Keratinocyte (primary cell): ENCODE measurements at regions not wholly inside any gene's neighbourhood (a gene's known extent, or its start where the extent isn't known, plus 50 kb on each side); places are given as distances from the start of the nearest gene placed in this dataset.

Source experiments
- DNase-seq: peaks from one replicate; pipeline ENCODE4 v3.0.0-alpha.2; 2011; ENCODE audit warnings: low read depth, missing footprints, low spot score
- FAIRE-seq: peaks from 2 replicates; lab custom pipeline; 2011; peaks lifted over from hg19 to GRCh38; lab: Jason Lieb, UNC
- H2AFZ ChIP-seq: 2 replicates; pipeline ENCODE4 v1.6.0; 2012; ENCODE audit warnings: low read length, control low read depth, inconsistent platforms; ENCODE audit not compliant: control insufficient read depth
- H3K27ac ChIP-seq: 2 replicates; pipeline ENCODE4 v1.5.1; 2011; ENCODE audit warnings: low read length; ENCODE audit not compliant: control insufficient read depth, insufficient read depth
- H3K27me3 ChIP-seq: 3 replicates; pipeline ENCODE4 v1.6.0; 2011; ENCODE audit warnings: low read length; ENCODE audit not compliant: control insufficient read depth, insufficient read depth; ENCODE audit errors: extremely low read depth
- H3K36me3 ChIP-seq, 2 experiments: 2 replicates in 1 of 2; 3 replicates in 1 of 2; pipeline ENCODE4 v1.5.1; 2011; ENCODE audit warnings: low read length in 2 of 2, mild to moderate bottlenecking in 1 of 2; ENCODE audit not compliant: control insufficient read depth in 2 of 2, insufficient read depth in 2 of 2; ENCODE audit errors: extremely low read depth in 1 of 2
- H3K4me1 ChIP-seq: 3 replicates; pipeline ENCODE4 v1.5.1; 2011; ENCODE audit warnings: low read length; ENCODE audit not compliant: control insufficient read depth, insufficient read depth; ENCODE audit errors: extremely low read depth
- H3K4me2 ChIP-seq: 3 replicates; pipeline ENCODE4 v1.6.0; 2011; ENCODE audit warnings: low read depth, low read length; ENCODE audit not compliant: control insufficient read depth, insufficient read depth; ENCODE audit errors: extremely low read depth
- H3K4me3 ChIP-seq, 3 experiments: fragments of 200-600 bp in 1 of 3; sonication (generic) in 1 of 3; 2 replicates in 2 of 3; 3 replicates in 1 of 3; pipeline ENCODE4 v1.5.1; 2011 to 2016; ENCODE audit warnings: low read length in 3 of 3, mild to moderate bottlenecking in 3 of 3, control low read depth in 2 of 3, inconsistent platforms in 1 of 3, low read depth in 1 of 3, mixed read lengths in 1 of 3, mixed run types in 1 of 3, moderate library complexity in 1 of 3; ENCODE audit not compliant: control insufficient read depth in 2 of 3, insufficient read depth in 2 of 3; ENCODE audit errors: extremely low read depth in 1 of 3
- H3K79me2 ChIP-seq: 2 replicates; pipeline ENCODE4 v1.6.0; 2012; ENCODE audit warnings: low read length; ENCODE audit not compliant: control insufficient read depth, insufficient read depth
- H3K9ac ChIP-seq: 3 replicates; pipeline ENCODE4 v1.6.0; 2011; ENCODE audit warnings: low read length; ENCODE audit not compliant: control insufficient read depth, insufficient read depth; ENCODE audit errors: extremely low read depth
- H3K9me1 ChIP-seq: 3 replicates; pipeline ENCODE4 v1.6.0; 2011; ENCODE audit warnings: low read length; ENCODE audit not compliant: control insufficient read depth, insufficient read depth; ENCODE audit errors: extremely low read depth
- H3K9me3 ChIP-seq: 2 replicates; pipeline ENCODE4 v1.5.1; 2012; ENCODE audit warnings: low read depth, low read length; ENCODE audit not compliant: control insufficient read depth
- H4K20me1 ChIP-seq: 3 replicates; pipeline ENCODE4 v1.6.0; 2011; ENCODE audit warnings: low read length; ENCODE audit not compliant: control insufficient read depth, insufficient read depth; ENCODE audit errors: extremely low read depth
- EZH2 ChIP-seq: IDR thresholded peaks from one replicate; pipeline ENCODE4 v1.6.1; 2012; ENCODE audit warnings: inconsistent platforms, mild to moderate bottlenecking, low read length, moderate library complexity
- dilution Hi-C: fragments of 300-500 bp; cut with MboI; formaldehyde crosslinking; loops from one replicate; pipeline ENCODE4 v1.7.0; 2020; ENCODE audit warnings: low sequenced_read_pairs; ENCODE audit not compliant: extremely low pct_ligation_motif_present
- TF ChIP-seq, protein P1 (sequence below), 3 experiments: IDR thresholded peaks in 1 of 3; conservative IDR thresholded peaks in 1 of 3; optimal IDR thresholded peaks in 1 of 3; 2 replicates in 2 of 3; 3 replicates in 1 of 3; pipeline versions ENCODE3 to v1.5.1; 2011; ENCODE audit warnings: low read length in 3 of 3, mild to moderate bottlenecking in 3 of 3, moderate library complexity in 2 of 3, control low read depth in 1 of 3, inconsistent platforms in 1 of 3; ENCODE audit not compliant: insufficient read depth in 2 of 3; ENCODE audit errors: extremely low read depth in 1 of 3

DNA sequence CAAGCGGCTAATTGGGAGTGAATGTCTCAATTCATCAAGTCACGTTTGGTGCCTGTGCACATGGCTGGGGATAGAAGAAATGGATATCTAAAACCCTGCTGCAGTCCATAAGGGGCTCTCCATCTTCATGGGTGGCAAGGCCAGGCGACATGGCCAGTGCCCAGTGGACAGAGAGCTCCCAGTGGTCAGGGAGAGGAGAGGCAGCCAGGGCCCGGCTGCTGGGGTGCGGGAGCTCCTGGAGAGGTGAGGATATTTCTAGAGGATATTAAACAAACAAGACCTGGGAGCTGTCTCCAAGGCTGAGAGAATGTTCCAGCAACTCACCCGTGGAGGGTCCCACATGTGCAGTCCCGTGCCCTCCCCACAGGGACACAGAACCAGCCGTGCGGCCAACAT lies 368.8 kb upstream of the C1orf174 start:
- dilution Hi-C loops: no loop called here
- H4K20me1 ChIP-seq: no peaks in the 10 kb centered on the region
- H3K27me3 ChIP-seq: no peaks in the 10 kb centered on the region
- no peaks in the 10 kb centered on the region for H3K36me3 ChIP-seq
- H3K9me1 ChIP-seq: no peaks in the 10 kb centered on the region
- no peak for DNase-seq
- no peak overlapping the region for H3K4me2 ChIP-seq
- H3K79me2 ChIP-seq: no peaks in the 10 kb centered on the region
- no peak overlapping the region for H3K27ac ChIP-seq
- peaks cover 3% of the 10 kb centered on the region for H3K9me3 ChIP-seq
- no peak for FAIRE-seq
- no peak for TF ChIP-seq EZH2
- TF ChIP-seq, protein P1, sequence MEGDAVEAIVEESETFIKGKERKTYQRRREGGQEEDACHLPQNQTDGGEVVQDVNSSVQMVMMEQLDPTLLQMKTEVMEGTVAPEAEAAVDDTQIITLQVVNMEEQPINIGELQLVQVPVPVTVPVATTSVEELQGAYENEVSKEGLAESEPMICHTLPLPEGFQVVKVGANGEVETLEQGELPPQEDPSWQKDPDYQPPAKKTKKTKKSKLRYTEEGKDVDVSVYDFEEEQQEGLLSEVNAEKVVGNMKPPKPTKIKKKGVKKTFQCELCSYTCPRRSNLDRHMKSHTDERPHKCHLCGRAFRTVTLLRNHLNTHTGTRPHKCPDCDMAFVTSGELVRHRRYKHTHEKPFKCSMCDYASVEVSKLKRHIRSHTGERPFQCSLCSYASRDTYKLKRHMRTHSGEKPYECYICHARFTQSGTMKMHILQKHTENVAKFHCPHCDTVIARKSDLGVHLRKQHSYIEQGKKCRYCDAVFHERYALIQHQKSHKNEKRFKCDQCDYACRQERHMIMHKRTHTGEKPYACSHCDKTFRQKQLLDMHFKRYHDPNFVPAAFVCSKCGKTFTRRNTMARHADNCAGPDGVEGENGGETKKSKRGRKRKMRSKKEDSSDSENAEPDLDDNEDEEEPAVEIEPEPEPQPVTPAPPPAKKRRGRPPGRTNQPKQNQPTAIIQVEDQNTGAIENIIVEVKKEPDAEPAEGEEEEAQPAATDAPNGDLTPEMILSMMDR (optimal IDR thresholded peaks at IDR 0.05 in 1 of 3, IDR thresholded peaks at IDR 0.05 in 1 of 3, conservative IDR thresholded peaks at IDR 0.05 in 1 of 3; ENCODE audit: extremely low read depth in 1 of 3, insufficient read depth in 2 of 3, low read length in 3 of 3): no peak
- H3K4me1 ChIP-seq: no peaks in the 10 kb centered on the region
- H2AFZ ChIP-seq: no peak overlapping the region
- no peak overlapping the region for H3K9ac ChIP-seq
- no peak overlapping the region for H3K4me3 ChIP-seq

DNA sequence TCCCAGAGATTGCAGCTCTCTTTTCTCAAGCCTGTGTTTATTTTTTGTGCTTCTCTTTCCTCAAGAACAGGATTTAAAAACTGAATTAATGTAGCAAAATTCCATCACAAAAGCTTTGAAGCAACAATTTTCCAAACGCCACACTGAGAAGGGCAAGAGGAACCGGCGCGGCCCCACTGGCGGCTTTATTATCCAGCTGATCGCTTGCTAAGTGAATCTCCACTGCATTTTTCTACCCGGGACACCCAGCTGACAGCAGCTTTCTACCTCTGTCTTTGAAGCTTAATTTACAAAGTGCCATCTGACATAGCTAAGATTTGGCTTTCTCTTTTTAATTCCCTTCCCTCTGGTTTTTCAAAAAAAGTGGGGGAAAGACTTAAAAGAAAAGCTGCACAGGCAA lies 369.3 kb upstream of the C1orf174 start:
- H3K27me3 ChIP-seq: no peaks in the 10 kb centered on the region
- H3K9me1 ChIP-seq: no peaks in the 10 kb centered on the region
- peaks cover 3% of the 10 kb centered on the region for H3K9me3 ChIP-seq
- no peaks in the 10 kb centered on the region for H3K36me3 ChIP-seq
- no peak for FAIRE-seq
- no peak for DNase-seq
- H4K20me1 ChIP-seq: no peaks in the 10 kb centered on the region
- no peak overlapping the region for H2AFZ ChIP-seq
- H3K9ac ChIP-seq: no peak overlapping the region
- H3K4me1 ChIP-seq: no peaks in the 10 kb centered on the region
- dilution Hi-C loops: no loop called here
- no peaks in the 10 kb centered on the region for H3K79me2 ChIP-seq
- no peak overlapping the region for H3K27ac ChIP-seq
- H3K4me2 ChIP-seq: no peak overlapping the region
- H3K4me3 ChIP-seq: no peak overlapping the region
- TF ChIP-seq, protein P1 (optimal IDR thresholded peaks at IDR 0.05 in 1 of 3, IDR thresholded peaks at IDR 0.05 in 1 of 3, conservative IDR thresholded peaks at IDR 0.05 in 1 of 3; ENCODE audit: extremely low read depth in 1 of 3, insufficient read depth in 2 of 3, low read length in 3 of 3): no peak
- no peak for TF ChIP-seq EZH2
